ENCODE measurements at regions not wholly inside any gene's neighbourhood (a gene's known extent, or its start where the extent isn't known, plus 50 kb on each side); places are given as distances from the start of the nearest gene placed in this dataset.

- Histone ChIP-seq H3K27ac (ENCODE audit: low read depth in 1 of 2, low read length in 2 of 2) (no peak overlapping the region), H3K9me3 (ENCODE audit: control insufficient read depth in 4 of 4, low read length in 3 of 4) (no peaks in the 10 kb centered on the region)
These were observed 103.4 kb upstream of the SEMA3D start for GRCh38 chr7:85290269-85290668.

DNA sequence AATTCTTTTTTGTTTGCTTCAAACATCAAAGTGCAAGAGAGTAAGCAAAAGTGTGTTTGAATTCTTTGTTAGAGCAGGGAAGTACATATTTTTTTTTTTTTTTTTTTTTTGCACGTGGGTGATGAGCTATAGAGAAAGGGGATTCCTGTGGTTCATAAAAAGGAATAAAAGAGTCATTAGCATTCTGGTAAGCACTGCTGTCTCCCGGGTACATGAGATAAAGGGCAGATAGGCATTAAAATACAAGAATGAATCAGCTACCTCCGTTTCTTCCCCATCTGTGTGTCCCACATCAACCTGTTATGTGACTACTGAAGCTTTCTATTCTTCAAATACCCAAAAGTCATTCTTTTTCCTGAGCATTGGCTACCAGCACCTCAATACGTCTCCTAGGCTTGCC lies 102.4 kb upstream of the SEMA3D start:
- H3K36me3 ChIP-seq (ENCODE audit: control insufficient read depth in 4 of 4, insufficient read depth in 3 of 4, low read depth in 1 of 4, low read length in 3 of 4), result no peaks in the 10 kb centered on the region
- WGBS, result 41% methylated on average over 4 of the region's 4 CpGs
- H3K4me3 ChIP-seq (ENCODE audit: low read depth in 1 of 3, low read length in 3 of 3), result no peak overlapping the region
- no peak overlapping the region for H3K9ac ChIP-seq (ENCODE audit: low read depth in 1 of 2, low read length in 2 of 2)
- DNase-seq (ENCODE audit: low spot score), result no peak
- H3K9me3 ChIP-seq (ENCODE audit: control insufficient read depth in 4 of 4, low read length in 3 of 4), result no peaks in the 10 kb centered on the region
- no peak overlapping the region for H3K27ac ChIP-seq (ENCODE audit: low read depth in 1 of 2, low read length in 2 of 2)
- no peaks in the 10 kb centered on the region for H3K27me3 ChIP-seq (ENCODE audit: control insufficient read depth in 4 of 4, insufficient read depth in 4 of 4, low read length in 3 of 4)
- H3K4me1 ChIP-seq (ENCODE audit: control insufficient read depth in 4 of 4, insufficient read depth in 4 of 4, low read length in 3 of 4), result no peaks in the 10 kb centered on the region
- TF ChIP-seq, protein P1, sequence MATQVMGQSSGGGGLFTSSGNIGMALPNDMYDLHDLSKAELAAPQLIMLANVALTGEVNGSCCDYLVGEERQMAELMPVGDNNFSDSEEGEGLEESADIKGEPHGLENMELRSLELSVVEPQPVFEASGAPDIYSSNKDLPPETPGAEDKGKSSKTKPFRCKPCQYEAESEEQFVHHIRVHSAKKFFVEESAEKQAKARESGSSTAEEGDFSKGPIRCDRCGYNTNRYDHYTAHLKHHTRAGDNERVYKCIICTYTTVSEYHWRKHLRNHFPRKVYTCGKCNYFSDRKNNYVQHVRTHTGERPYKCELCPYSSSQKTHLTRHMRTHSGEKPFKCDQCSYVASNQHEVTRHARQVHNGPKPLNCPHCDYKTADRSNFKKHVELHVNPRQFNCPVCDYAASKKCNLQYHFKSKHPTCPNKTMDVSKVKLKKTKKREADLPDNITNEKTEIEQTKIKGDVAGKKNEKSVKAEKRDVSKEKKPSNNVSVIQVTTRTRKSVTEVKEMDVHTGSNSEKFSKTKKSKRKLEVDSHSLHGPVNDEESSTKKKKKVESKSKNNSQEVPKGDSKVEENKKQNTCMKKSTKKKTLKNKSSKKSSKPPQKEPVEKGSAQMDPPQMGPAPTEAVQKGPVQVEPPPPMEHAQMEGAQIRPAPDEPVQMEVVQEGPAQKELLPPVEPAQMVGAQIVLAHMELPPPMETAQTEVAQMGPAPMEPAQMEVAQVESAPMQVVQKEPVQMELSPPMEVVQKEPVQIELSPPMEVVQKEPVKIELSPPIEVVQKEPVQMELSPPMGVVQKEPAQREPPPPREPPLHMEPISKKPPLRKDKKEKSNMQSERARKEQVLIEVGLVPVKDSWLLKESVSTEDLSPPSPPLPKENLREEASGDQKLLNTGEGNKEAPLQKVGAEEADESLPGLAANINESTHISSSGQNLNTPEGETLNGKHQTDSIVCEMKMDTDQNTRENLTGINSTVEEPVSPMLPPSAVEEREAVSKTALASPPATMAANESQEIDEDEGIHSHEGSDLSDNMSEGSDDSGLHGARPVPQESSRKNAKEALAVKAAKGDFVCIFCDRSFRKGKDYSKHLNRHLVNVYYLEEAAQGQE (IDR thresholded peaks at IDR 0.05), result no peak
- no peak for TF ChIP-seq HNF4G (IDR thresholded peaks at IDR 0.05)

More at GRCh38 chr7:85290269-85290668, 103.4 kb upstream of the SEMA3D start:
- Histone ChIP-seq H3K9ac (ENCODE audit: low read depth in 1 of 2, low read length in 2 of 2) (no peak overlapping the region), H3K36me3 (ENCODE audit: control insufficient read depth in 4 of 4, insufficient read depth in 3 of 4, low read depth in 1 of 4, low read length in 3 of 4) (no peaks in the 10 kb centered on the region), H3K4me1 (ENCODE audit: control insufficient read depth in 4 of 4, insufficient read depth in 4 of 4, low read length in 3 of 4) (no peaks in the 10 kb centered on the region), H3K27me3 (ENCODE audit: control insufficient read depth in 4 of 4, insufficient read depth in 4 of 4, low read length in 3 of 4) (no peaks in the 10 kb centered on the region), H3K4me3 (ENCODE audit: low read depth in 1 of 3, low read length in 3 of 3) (no peak overlapping the region)
- no peak for DNase-seq (ENCODE audit: low spot score)
- TF ChIP-seq JUND (IDR thresholded peaks at IDR 0.05) (no peak), RAD21 (IDR thresholded peaks at IDR 0.05) (no peak), FOXA1 (IDR thresholded peaks at IDR 0.05) (no peak), RXRA (IDR thresholded peaks at IDR 0.05) (no peak), ATF3 (IDR thresholded peaks at IDR 0.05) (no peak), YY1 (IDR thresholded peaks at IDR 0.05) (no peak), HNF4G (IDR thresholded peaks at IDR 0.05) (no peak), TAF1 (conservative IDR thresholded peaks at IDR 0.05) (no peak), NR2F2 (IDR thresholded peaks at IDR 0.05) (no peak), HNF4A (conservative IDR thresholded peaks at IDR 0.05) (no peak), MAX (IDR thresholded peaks at IDR 0.05) (no peak), GABPA (IDR thresholded peaks at IDR 0.05 in 1 of 2, conservative IDR thresholded peaks at IDR 0.05 in 1 of 2) (no peak)
- TF ChIP-seq, protein P1 (IDR thresholded peaks at IDR 0.05), result no peak
- TF ChIP-seq, protein P2, sequence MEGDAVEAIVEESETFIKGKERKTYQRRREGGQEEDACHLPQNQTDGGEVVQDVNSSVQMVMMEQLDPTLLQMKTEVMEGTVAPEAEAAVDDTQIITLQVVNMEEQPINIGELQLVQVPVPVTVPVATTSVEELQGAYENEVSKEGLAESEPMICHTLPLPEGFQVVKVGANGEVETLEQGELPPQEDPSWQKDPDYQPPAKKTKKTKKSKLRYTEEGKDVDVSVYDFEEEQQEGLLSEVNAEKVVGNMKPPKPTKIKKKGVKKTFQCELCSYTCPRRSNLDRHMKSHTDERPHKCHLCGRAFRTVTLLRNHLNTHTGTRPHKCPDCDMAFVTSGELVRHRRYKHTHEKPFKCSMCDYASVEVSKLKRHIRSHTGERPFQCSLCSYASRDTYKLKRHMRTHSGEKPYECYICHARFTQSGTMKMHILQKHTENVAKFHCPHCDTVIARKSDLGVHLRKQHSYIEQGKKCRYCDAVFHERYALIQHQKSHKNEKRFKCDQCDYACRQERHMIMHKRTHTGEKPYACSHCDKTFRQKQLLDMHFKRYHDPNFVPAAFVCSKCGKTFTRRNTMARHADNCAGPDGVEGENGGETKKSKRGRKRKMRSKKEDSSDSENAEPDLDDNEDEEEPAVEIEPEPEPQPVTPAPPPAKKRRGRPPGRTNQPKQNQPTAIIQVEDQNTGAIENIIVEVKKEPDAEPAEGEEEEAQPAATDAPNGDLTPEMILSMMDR (IDR thresholded peaks at IDR 0.05; ENCODE audit: low read depth, low read length, missing input control), result no peak
- TF ChIP-seq, protein P3, sequence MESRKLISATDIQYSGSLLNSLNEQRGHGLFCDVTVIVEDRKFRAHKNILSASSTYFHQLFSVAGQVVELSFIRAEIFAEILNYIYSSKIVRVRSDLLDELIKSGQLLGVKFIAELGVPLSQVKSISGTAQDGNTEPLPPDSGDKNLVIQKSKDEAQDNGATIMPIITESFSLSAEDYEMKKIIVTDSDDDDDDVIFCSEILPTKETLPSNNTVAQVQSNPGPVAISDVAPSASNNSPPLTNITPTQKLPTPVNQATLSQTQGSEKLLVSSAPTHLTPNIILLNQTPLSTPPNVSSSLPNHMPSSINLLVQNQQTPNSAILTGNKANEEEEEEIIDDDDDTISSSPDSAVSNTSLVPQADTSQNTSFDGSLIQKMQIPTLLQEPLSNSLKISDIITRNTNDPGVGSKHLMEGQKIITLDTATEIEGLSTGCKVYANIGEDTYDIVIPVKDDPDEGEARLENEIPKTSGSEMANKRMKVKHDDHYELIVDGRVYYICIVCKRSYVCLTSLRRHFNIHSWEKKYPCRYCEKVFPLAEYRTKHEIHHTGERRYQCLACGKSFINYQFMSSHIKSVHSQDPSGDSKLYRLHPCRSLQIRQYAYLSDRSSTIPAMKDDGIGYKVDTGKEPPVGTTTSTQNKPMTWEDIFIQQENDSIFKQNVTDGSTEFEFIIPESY (IDR thresholded peaks at IDR 0.05), result no peak
- 80% methylated on average over 2 of the region's 2 CpGs for WGBS

All from liver (tissue), 8 donors.